CD14-positive monocyte (primary cell): ENCODE measurements at regions not wholly inside any gene's neighbourhood (a gene's known extent, or its start where the extent isn't known, plus 50 kb on each side); places are given as distances from the start of the nearest gene placed in this dataset.

Experiments
- DNase-seq, 3 donors: peaks; one replicate each; pipeline ENCODE4 v3.0.0-alpha.2; 2011 to 2022
- H2AFZ ChIP-seq: 2 replicates; pipeline ENCODE4 v1.6.0; 2012; ENCODE audit warnings: mild to moderate bottlenecking, low read depth, low read length, inconsistent platforms; ENCODE audit not compliant: insufficient read depth, poor library complexity, severe bottlenecking
- H3K27ac ChIP-seq, 2 donors: 1 replicate in 1 of 2; 2 replicates in 1 of 2; pipeline ENCODE4 v1.5.1; 2012 to 2013; ENCODE audit warnings: low read length in 2 of 2, control low read depth in 1 of 2, inconsistent platforms in 1 of 2, low read depth in 1 of 2, mild to moderate bottlenecking in 1 of 2
- H3K27me3 ChIP-seq, 2 donors: one replicate each; pipeline versions ENCODE4 v1.6.0 to v1.6.1; 2011 to 2013; ENCODE audit warnings: low read length in 2 of 2; ENCODE audit not compliant: control insufficient read depth in 2 of 2, insufficient read depth in 2 of 2
- H3K36me3 ChIP-seq, 2 donors: replicated peaks in 1 of 2; 1 replicate in 1 of 2; 2 replicates in 1 of 2; pipeline versions ENCODE4 v1.5.1 to v1.6.1; 2012 to 2013; ENCODE audit warnings: low read length in 2 of 2, control low read depth in 1 of 2, inconsistent platforms in 1 of 2, mild to moderate bottlenecking in 1 of 2; ENCODE audit not compliant: insufficient read depth in 2 of 2, control insufficient read depth in 1 of 2
- H3K4me1 ChIP-seq, 2 donors: 1 replicate in 1 of 2; 2 replicates in 1 of 2; pipeline versions ENCODE4 v1.5.1 to v1.6.1; 2012 to 2013; ENCODE audit warnings: low read length in 2 of 2, control low read depth in 1 of 2, inconsistent platforms in 1 of 2, mild to moderate bottlenecking in 1 of 2, moderate library complexity in 1 of 2; ENCODE audit not compliant: insufficient read depth in 2 of 2, control insufficient read depth in 1 of 2
- H3K4me2 ChIP-seq: replicated peaks from 2 replicates; pipeline ENCODE3; 2012; ENCODE audit warnings: low read length, moderate library complexity, mild to moderate bottlenecking; ENCODE audit not compliant: poor library complexity, severe bottlenecking; ENCODE audit errors: extremely low read depth
- H3K4me3 ChIP-seq, 3 experiments: fragments of 200-600 bp in 1 of 3; sonication (generic) in 1 of 3; replicated peaks in 1 of 3; 1 replicate in 2 of 3; 2 replicates in 1 of 3; pipeline ENCODE4 v1.5.1; 2011 to 2013; ENCODE audit warnings: low read length in 3 of 3, mild to moderate bottlenecking in 3 of 3, control low read depth in 2 of 3, low read depth in 2 of 3, inconsistent platforms in 1 of 3, moderate library complexity in 1 of 3
- H3K79me2 ChIP-seq: 2 replicates; pipeline ENCODE4 v1.6.0; 2012; ENCODE audit warnings: mild to moderate bottlenecking, control low read depth, inconsistent platforms, low read length, moderate library complexity; ENCODE audit not compliant: insufficient read depth
- H3K9ac ChIP-seq: 2 replicates; pipeline ENCODE4 v1.6.0; 2017; ENCODE audit warnings: low read length, mild to moderate bottlenecking; ENCODE audit not compliant: insufficient read depth, poor library complexity, severe bottlenecking
- H3K9me3 ChIP-seq, 2 donors: replicated peaks in 1 of 2; 1 replicate in 1 of 2; 2 replicates in 1 of 2; pipeline versions ENCODE4 v1.5.1 to v1.6.1; 2012 to 2013; ENCODE audit warnings: low read length in 2 of 2, control low read depth in 1 of 2; ENCODE audit not compliant: control insufficient read depth in 1 of 2, insufficient read depth in 1 of 2
- H4K20me1 ChIP-seq: 2 replicates; pipeline ENCODE4 v1.6.0; 2012; ENCODE audit warnings: mild to moderate bottlenecking, low read length, control low read depth, moderate library complexity; ENCODE audit not compliant: insufficient read depth
- H3K27ac Mint-ChIP-seq, 7 donors: one replicate each; pipeline ENCODE4 v1.8.0; 2020; ENCODE audit warnings: mild to moderate bottlenecking in 7 of 7, mixed read lengths in 7 of 7, moderate library complexity in 6 of 7, inconsistent platforms in 2 of 7
- H3K27me3 Mint-ChIP-seq, 3 donors: one replicate each; pipeline ENCODE4 v1.8.0; 2021 to 2022; ENCODE audit warnings: low read depth in 3 of 3, mild to moderate bottlenecking in 3 of 3, mixed read lengths in 3 of 3, moderate library complexity in 3 of 3, inconsistent platforms in 1 of 3
- H3K36me3 Mint-ChIP-seq, 2 donors: one replicate each; pipeline ENCODE4 v1.8.0; 2020; ENCODE audit warnings: mixed read lengths in 2 of 2, inconsistent platforms in 1 of 2, mild to moderate bottlenecking in 1 of 2
- H3K4me1 Mint-ChIP-seq: one replicate; pipeline ENCODE4 v1.8.0; 2020; ENCODE audit warnings: mild to moderate bottlenecking, mixed read lengths
- H3K4me3 Mint-ChIP-seq, 2 donors: one replicate each; pipeline ENCODE4 v1.8.0; 2020; ENCODE audit warnings: mild to moderate bottlenecking in 2 of 2, mixed read lengths in 2 of 2, moderate library complexity in 1 of 2
- H3K9me3 Mint-ChIP-seq, 7 donors: one replicate each; pipeline ENCODE4 v1.8.0; 2020 to 2022; ENCODE audit warnings: mixed read lengths in 7 of 7, mild to moderate bottlenecking in 6 of 7, moderate library complexity in 6 of 7, inconsistent platforms in 2 of 7
- CTCF ChIP-seq: fragments of 200-600 bp; IDR thresholded peaks from one replicate; pipeline ENCODE4 v1.8.0; 2022; ENCODE audit warnings: antibody characterized with exemption, mild to moderate bottlenecking
- WGBS: methylation state at CpG from one replicate; pipeline ENCODE4 v1.1.5; 2013; ENCODE audit warnings: missing lambda C conversion rate; ENCODE audit not compliant: insufficient coverage; 5-methylcytosine and 5-hydroxymethylcytosine counted together
- intact Hi-C, 2 donors: fragments of 100-400 bp; cut with micrococcal nuclease; formaldehyde crosslinking; loops; one replicate each; pipeline versions ENCODE4 v1.15.0 to v1.15.1; 2023

GRCh38 chr21:38196036-38196435 is 60.8 kb upstream of the KCNJ15 start:
- 17% methylated on average over 1 of the region's 2 CpGs for WGBS
- peak overlapping the region in 1 of 2 donors; percentile 57 for H3K4me3 Mint-ChIP-seq
- Histone ChIP-seq H2AFZ (no peak overlapping the region), H3K36me3 (no peaks in the 10 kb centered on the region), H3K27me3 (no peaks in the 10 kb centered on the region), H3K9ac (no peak overlapping the region), H3K4me3 (no peak overlapping the region), H3K79me2 (no peaks in the 10 kb centered on the region), H3K4me2 (no peak overlapping the region), H3K9me3 (peaks cover 9 to 31% of the 10 kb centered on the region in 2 donors), H3K4me1 (peaks cover 4 to 7% of the 10 kb centered on the region in 2 donors), H3K27ac (no peak overlapping the region), H4K20me1 (no peaks in the 10 kb centered on the region)
- DNase-seq: peak; percentile 18 to 50 (median 46)
- H3K9me3 Mint-ChIP-seq: peaks cover 6 to 36% (median 21%) of the 10 kb centered on the region in 7 donors
- peak overlapping the region in 3 of 7 donors; percentile 28 to 73 (median 31) for H3K27ac Mint-ChIP-seq
- peaks cover 7% of the 10 kb centered on the region for H3K4me1 Mint-ChIP-seq
- H3K27me3 Mint-ChIP-seq: peaks cover 2 to 10% (median 2%) of the 10 kb centered on the region in 3 donors
- no peaks in the 10 kb centered on the region for H3K36me3 Mint-ChIP-seq
- TF ChIP-seq CTCF: no peak
- intact Hi-C loops: no loop called here

GRCh38 chr21:38202811-38203210 is 54.0 kb upstream of the KCNJ15 start:
- H3K27ac Mint-ChIP-seq: no peak overlapping the region
- H3K4me3 Mint-ChIP-seq: no peak overlapping the region
- H3K27me3 Mint-ChIP-seq: peaks cover 9 to 37% (median 15%) of the 10 kb centered on the region in 3 donors
- TF ChIP-seq CTCF: no peak
- intact Hi-C loops: no loop called here
- no peaks in the 10 kb centered on the region for H3K36me3 Mint-ChIP-seq
- no peak overlapping the region for H3K27ac ChIP-seq
- H3K79me2 ChIP-seq: no peaks in the 10 kb centered on the region
- H3K4me3 ChIP-seq: no peak overlapping the region
- H3K4me1 ChIP-seq: no peaks in the 10 kb centered on the region
- no peak overlapping the region for H3K9ac ChIP-seq
- H3K9me3 ChIP-seq: no peaks in the 10 kb centered on the region
- no peak overlapping the region for H2AFZ ChIP-seq
- DNase-seq: no peak
- H3K4me2 ChIP-seq: no peak overlapping the region
- no peaks in the 10 kb centered on the region for H3K27me3 ChIP-seq
- no peaks in the 10 kb centered on the region for H4K20me1 ChIP-seq
- H3K9me3 Mint-ChIP-seq: peaks cover 0 to 10% (median 3%) of the 10 kb centered on the region in 7 donors
- H3K4me1 Mint-ChIP-seq: no peaks in the 10 kb centered on the region
- H3K36me3 ChIP-seq: no peaks in the 10 kb centered on the region
